ENCODE measurements at regions not wholly inside any gene's neighbourhood (a gene's known extent, or its start where the extent isn't known, plus 50 kb on each side); places are given as distances from the start of the nearest gene placed in this dataset.

DNA sequence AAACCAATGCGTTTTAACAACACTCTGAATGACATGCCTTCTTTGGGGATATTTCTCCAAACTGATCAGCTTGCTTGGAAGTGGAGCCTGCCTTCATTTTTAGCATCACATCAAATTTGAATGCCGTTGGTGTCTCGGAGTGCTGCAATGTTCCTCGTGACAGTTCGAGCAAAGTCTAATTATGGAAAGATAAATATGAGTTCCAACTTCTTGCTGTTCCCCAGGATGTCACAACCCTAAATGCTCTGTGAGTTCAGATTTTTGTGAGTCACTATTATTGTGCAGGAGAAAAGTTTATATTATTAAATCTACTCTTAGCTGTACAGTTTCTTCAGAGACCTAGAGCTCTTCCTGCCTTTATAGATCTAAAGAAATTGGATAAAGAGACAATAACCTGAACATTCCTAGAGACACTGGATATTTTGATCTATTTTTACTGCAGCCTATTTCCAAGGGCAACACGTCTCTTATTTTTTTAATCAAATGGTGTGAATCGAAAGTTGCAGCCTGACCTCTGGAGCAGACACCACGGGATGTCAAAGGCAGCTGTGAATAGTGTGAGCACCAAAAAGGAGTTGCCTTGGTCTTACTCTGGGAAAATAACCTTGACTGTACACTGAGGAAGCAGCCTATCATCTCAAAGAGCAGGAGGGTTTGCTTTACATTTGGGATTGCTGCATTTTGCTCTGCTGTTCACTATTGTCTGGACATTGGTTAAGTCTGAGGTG is 330.1 kb downstream of the TDRD15 start:
- DNase-seq (ENCODE audit: low spot score in 2 of 2) (no peak), ATAC-seq (no peak)
- Mint-ChIP-seq H3K27ac (no peak overlapping the region), H3K9me3 (peaks cover 4 to 20% of the 10 kb centered on the region in 2 donors), H3K36me3 (no peaks in the 10 kb centered on the region)

DNA sequence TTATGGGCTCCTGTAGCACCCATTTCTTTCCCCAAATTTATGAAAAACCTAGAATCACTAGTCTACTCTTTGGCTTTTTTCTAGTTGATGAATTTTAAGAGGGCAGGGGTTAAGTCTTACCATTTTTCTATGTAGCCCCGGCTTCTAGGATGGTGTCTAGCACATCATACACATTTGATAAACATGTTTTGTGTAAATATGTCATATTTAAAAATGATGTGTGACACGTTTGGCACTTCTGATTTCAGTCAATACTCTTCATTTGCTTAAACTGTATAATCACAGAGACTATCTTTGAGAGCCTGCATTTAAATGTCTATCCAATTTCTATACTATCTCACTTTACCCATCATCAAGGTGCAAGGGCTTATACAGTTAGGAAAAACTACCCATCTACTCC is 331.1 kb downstream of the TDRD15 start:
- no peak overlapping the region for H3K27ac Mint-ChIP-seq
- ATAC-seq (no peak), DNase-seq (ENCODE audit: low spot score in 2 of 2) (no peak)
- no peaks in the 10 kb centered on the region for H3K36me3 Mint-ChIP-seq
- peaks cover 11 to 20% of the 10 kb centered on the region in 2 donors for H3K9me3 Mint-ChIP-seq

DNA sequence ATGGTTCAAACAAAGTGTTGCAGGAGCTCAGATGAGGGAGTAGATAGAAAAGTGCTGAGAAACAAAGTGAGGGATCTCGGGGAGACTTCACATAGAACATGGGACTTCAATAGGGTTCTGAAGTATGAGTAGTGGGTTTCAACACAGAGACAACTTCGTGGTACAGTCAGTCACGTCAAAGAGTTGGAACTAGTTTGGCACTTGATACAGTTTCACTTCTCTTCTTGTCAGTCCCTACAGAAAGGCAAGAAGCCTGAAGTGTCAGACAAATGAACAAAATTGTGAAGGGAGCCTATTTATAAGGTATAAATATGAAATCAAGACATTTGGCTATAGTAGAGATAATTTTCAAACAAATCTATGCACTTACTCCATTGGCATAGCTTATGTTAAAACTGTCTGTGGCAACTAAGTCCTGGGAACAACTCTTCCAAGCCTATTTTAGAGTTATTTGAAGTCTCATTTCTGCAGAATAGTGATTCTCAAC is 338.0 kb downstream of the TDRD15 start:
- Mint-ChIP-seq H3K27ac (no peak overlapping the region), H3K9me3 (peaks cover 11 to 21% of the 10 kb centered on the region in 2 donors), H3K36me3 (no peaks in the 10 kb centered on the region)
- no peak for DNase-seq (ENCODE audit: low spot score in 2 of 2)
- ATAC-seq = no peak

DNA sequence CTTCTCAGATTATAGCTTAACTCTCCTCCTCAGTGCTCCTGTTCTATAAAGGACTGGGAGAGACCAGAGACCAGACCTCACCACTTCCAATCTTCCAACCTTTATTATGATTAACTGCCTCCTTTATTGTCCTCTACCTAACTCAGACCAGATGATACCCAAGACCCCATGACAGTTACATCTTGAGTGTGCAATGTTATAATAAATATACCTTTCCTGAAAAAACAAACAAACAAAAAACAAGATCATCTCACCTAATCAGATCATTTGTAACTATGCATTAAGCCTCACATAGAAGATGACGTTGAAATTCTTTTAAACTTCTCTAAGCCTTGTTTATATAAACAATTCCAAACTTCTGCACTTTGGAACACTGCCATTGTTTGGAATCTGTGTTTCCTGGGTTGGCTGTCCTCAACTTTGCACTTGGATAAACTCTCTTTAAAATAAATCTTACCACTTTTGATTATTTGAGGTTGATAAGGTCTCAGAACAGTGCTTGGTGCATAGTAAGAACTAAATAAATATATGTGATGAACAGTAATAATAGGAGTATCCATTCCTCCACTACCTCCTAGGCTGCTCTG is 342.7 kb downstream of the TDRD15 start:
- no peak overlapping the region for H3K27ac Mint-ChIP-seq
- H3K9me3 Mint-ChIP-seq = peaks cover 18 to 24% of the 10 kb centered on the region in 2 donors
- H3K36me3 Mint-ChIP-seq = no peaks in the 10 kb centered on the region
- ATAC-seq (no peak), DNase-seq (ENCODE audit: low spot score in 2 of 2) (no peak)

DNA sequence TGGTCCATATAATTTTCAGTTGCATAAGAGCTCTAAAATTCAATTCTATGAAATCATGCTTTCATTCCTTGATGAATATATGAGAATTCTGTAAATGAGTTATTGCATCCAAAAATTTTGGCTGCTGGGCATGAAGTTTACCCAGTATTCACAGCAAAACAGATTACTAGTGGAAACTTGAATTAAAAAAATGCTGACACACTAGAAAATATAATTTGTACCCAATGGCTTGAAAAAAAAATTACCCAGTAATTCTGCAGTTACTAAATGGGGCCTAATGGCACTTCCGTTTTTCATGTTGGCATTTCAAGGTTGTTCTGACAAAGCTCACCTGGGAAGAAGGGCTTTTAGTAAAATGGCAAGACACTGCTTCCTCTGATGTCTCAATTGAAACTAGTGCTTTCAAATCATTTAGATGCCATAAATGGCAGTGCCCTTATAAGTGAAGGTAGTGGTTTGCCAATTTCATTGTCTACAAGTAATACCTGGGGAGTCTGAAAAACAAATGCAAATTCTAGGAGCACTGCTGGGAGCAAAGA is 343.6 kb downstream of the TDRD15 start:
- no peaks in the 10 kb centered on the region for H3K36me3 Mint-ChIP-seq
- H3K27ac Mint-ChIP-seq = no peak overlapping the region
- no peak for DNase-seq (ENCODE audit: low spot score in 2 of 2)
- H3K9me3 Mint-ChIP-seq = peaks cover 18 to 24% of the 10 kb centered on the region in 2 donors
- ATAC-seq = no peak

DNA sequence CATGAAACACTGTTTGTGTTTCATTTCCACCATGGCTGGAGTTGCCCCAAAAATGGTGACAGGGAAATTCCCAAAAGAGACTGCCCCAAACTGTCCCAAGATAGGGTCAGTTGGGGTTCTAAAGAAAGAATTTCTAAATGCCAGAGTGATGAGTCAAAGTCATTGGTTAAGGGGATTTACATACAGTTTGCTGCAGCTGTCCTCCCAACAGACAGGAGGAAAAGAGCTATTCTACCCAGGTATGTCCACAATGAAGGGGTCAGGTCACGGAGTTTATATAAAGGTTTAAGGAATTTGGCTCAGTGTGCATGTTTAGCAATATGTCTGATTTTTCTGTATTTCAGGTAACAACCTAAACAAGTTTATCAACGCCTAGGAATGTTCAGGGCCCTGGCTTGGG is 344.1 kb downstream of the TDRD15 start:
- no peak for ATAC-seq
- no peaks in the 10 kb centered on the region for H3K36me3 Mint-ChIP-seq
- no peak for DNase-seq (ENCODE audit: low spot score in 2 of 2)
- no peak overlapping the region for H3K27ac Mint-ChIP-seq
- H3K9me3 Mint-ChIP-seq = peaks cover 18 to 24% of the 10 kb centered on the region in 2 donors

DNA sequence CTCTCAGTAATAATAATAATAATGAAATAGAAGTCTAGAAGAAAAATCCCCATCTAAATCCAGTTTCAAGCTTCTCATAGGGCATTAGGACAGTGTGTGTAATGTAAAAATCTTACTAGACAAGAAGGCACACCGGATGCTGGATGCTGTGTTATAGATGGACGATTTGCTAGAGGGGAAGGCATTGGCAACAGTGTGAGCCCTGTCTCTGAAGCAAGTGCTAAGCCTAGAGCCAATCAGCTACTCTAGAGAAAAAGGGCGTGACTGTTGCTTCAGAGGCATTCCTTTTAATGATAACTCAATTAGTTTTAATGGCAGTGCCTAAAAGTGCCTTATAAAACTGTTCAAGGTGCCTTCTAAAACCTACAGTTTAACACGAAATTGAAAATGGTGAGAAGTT is 344.9 kb downstream of the TDRD15 start:
- ATAC-seq (no peak), DNase-seq (ENCODE audit: low spot score in 2 of 2) (no peak)
- no peak overlapping the region for H3K27ac Mint-ChIP-seq
- H3K36me3 Mint-ChIP-seq = no peaks in the 10 kb centered on the region
- H3K9me3 Mint-ChIP-seq = peaks cover 18 to 24% of the 10 kb centered on the region in 2 donors

DNA sequence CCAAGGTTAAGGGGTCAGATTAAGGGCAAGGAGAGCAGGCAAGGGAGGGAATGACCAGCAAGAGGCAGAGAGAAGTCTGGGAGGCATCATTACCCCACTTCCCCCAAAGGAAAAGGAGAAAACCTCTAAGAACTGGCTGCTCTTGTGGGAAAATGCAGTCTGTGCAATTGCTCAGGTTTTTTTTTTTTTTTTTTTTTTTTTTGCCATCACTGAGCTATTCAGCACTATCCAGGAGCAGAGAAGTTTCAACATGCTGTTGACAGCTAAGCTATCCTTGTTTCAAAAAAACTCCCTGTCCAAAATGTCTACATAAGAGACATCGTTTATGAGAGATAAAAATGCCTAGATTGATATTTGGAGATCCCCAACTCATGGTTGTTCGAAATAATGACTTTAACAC is 345.4 kb downstream of the TDRD15 start:
- Mint-ChIP-seq H3K9me3 (peaks cover 18 to 24% of the 10 kb centered on the region in 2 donors), H3K27ac (no peak overlapping the region), H3K36me3 (no peaks in the 10 kb centered on the region)
- DNase-seq (ENCODE audit: low spot score in 2 of 2) (no peak), ATAC-seq (no peak)

DNA sequence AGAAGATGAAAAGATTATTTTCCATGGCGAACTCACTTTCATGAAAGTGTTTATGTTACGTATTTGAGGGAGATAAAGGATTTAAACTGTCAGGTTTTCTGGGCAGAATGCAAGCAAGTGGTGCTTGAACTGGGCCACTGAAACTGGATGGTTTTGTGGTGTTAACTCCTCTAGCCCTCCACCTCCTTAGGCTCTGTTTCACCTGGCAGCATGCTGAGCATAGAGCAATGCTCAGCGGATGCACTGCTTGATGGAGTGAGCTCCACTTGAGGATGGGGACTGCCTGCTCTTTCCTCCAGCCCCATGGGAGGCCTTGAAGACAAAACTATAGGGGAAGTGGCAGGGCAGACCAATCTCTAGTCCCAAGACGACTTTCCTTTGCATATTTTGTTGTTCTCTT is 345.8 kb downstream of the TDRD15 start:
- no peak for ATAC-seq
- H3K27ac Mint-ChIP-seq = no peak overlapping the region

DNA sequence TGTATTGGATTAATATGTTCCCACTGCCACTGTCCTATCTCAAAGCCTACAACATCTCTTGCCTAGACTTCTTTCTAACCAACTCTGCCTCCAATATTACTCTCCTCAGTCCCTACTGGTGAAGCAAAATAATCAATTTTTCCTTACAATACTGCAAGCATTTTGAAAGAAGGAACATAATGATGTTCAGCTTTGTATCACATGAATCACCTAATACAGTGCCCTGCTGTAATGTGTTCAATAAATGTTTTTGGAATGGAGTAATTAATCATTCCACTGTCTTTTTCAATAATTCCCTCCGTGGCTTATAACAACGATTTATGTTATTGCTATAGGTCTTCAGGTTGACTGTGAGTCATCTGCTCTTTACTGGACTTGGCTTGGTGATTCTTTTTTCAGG is 356.4 kb downstream of the TDRD15 start:
- Mint-ChIP-seq H3K36me3 (no peaks in the 10 kb centered on the region), H3K27ac (no peak overlapping the region), H3K9me3 (peaks cover 9 to 10% of the 10 kb centered on the region in 2 donors)
- DNase-seq (ENCODE audit: low spot score in 2 of 2) (no peak), ATAC-seq (no peak)

More for the DNA sequence above, 345.8 kb downstream of the TDRD15 start:
- no peak for DNase-seq (ENCODE audit: low spot score in 2 of 2)
- peaks cover 18 to 20% of the 10 kb centered on the region in 2 donors for H3K9me3 Mint-ChIP-seq
- no peaks in the 10 kb centered on the region for H3K36me3 Mint-ChIP-seq

DNA sequence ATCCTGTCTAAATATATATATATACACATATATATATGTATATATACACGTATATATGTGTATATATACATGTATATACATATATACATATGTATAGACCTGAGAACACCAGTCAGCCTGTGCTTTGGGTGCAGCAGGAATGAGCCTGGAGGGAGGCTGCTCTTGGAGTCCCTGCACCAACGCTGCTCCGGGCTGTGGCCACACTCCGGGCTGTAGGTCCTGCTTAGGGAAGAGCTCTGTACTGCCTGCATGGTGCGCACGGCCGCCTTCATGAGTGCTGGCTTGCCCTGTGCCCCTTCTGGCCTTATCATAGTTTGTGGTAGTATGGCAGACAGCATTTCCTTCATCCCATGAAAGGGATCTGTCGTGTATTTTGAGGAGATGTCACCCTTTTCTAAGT is 360.9 kb downstream of the TDRD15 start:
- no peak for DNase-seq (ENCODE audit: low spot score in 2 of 2)
- peaks cover 5 to 8% of the 10 kb centered on the region in 2 donors for H3K9me3 Mint-ChIP-seq

DNA sequence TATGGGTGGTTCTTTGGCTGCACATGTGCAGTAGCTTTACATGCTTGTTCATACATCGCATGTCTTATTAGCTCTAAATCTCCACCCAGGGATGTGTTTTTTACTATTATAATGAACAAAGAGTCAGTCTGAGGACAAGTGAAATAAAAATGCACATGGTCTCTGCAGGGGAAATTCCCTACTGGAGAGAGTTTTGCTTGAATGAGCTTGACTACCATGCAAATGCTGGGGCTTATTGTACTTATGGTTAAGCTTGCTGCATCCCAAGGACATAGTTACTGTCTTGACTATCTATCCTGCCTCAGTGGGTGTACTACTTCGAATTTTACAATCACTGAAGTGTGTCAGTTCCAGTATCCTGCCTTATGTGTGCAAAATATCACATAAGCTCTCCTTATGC is 362.7 kb downstream of the TDRD15 start:
- H3K9me3 Mint-ChIP-seq = peaks cover 0 to 19% of the 10 kb centered on the region in 2 donors
- ATAC-seq (no peak), DNase-seq (ENCODE audit: low spot score in 2 of 2) (no peak)
- no peak overlapping the region for H3K27ac Mint-ChIP-seq
- no peaks in the 10 kb centered on the region for H3K36me3 Mint-ChIP-seq

More for the DNA sequence above, 360.9 kb downstream of the TDRD15 start:
- H3K36me3 Mint-ChIP-seq = no peaks in the 10 kb centered on the region
- no peak overlapping the region for H3K27ac Mint-ChIP-seq
- no peak for ATAC-seq

DNA sequence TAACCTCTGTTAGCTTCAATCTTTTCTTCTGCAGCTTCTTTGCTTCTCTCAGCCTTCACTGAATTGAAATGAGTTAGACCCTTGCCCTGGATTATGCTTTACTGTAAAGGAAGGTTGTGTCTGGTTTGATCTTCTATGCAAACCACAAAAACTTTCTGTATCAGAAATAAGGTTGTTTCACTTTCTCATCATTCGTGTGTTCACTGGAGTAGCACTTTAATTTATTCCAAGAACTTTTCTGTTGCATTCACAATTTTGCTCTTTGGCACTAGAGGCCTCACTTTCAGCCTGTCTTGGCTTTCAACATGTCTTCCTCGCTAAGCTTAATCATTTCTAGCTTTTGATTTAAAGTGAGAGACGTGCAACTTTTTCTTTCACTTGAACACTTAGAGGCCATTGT is 365.3 kb downstream of the TDRD15 start:
- no peak for ATAC-seq

DNA sequence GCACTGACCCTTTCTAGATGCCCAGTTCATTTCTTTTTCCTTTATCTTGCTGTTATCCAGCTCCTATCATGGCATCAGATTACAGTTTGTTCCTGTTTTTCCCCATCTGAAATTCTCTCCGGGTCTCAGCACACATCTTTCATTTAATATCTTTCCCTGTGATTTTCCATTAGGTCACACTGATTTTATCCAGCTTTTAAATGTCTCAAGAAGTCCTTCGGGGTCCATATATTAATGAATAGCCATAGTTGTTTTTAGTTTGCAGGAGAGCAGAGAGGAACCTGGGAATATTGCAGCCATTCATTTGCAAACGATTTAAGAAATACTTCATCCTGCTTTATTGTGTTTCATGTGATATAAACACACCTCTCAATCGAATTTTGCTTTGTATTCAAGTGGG is 374.2 kb downstream of the TDRD15 start:
- no peak for ATAC-seq
- no peak overlapping the region for H3K27ac Mint-ChIP-seq
- H3K9me3 Mint-ChIP-seq = peaks cover 0 to 9% of the 10 kb centered on the region in 2 donors
- H3K36me3 Mint-ChIP-seq = no peaks in the 10 kb centered on the region
- DNase-seq (ENCODE audit: low spot score in 2 of 2) = no peak

More for the DNA sequence above, 365.3 kb downstream of the TDRD15 start:
- Mint-ChIP-seq H3K9me3 (peaks cover 4 to 24% of the 10 kb centered on the region in 2 donors), H3K27ac (no peak overlapping the region), H3K36me3 (peaks cover 0 to 5% of the 10 kb centered on the region in 2 donors)
- no peak for DNase-seq (ENCODE audit: low spot score in 2 of 2)

DNA sequence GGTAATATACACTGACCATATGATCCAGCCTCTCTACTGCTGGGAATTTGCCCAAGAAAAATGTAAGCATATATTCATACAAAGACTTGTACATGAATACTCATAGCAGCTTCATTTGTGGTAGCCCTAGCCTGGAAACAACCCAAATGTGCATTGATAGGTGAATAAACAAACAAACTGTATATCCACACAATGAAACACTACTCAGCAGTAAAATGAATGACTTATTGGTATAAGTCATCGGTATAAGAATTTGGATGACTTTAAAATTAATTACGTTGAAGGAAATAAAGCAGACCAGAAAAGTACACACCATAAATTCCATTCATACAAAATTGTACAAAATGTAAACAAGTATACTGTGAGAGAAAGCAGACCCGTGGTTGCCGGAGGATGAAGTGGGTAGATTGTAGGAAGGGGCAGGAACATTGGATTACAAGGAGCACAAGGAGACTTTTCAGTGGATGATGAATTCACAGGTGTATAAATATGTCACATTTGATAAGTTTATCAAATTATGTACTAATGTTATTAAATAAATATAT is 376.7 kb downstream of the TDRD15 start:
- Mint-ChIP-seq H3K36me3 (no peaks in the 10 kb centered on the region), H3K27ac (no peak overlapping the region), H3K9me3 (peaks cover 5 to 12% of the 10 kb centered on the region in 2 donors)
- DNase-seq (ENCODE audit: low spot score in 2 of 2) (no peak), ATAC-seq (no peak)

DNA sequence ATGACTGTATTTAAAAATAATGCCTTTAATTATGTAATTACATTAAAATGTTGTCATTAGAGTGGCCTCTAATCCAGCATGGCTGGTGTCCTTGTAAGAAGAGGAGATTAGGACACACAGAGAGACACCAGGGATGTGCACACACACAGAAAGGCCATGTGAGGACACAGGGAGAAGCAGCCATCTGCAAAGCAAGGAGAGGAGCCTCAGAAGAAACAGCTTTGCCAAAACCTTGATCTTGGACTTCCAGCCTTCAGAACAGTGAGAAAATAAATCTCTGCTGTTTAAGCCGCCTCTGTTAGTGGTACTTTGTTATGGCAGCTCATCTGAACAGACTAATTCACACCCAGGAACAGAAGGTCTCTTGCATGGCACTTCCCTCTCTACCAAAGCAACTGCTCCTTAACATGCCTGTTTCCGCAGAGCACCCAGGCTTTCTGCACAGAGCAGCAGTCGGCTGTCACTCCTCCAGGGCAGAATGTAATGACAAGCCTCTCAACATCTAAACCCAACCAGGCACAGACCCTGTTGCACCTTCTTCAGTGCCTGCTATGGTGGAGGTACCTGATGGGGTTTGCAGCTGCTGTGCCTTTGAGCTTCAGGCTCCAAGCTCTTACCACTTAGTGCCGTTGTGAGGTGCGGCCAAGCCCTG is 377.7 kb downstream of the TDRD15 start:
- DNase-seq (ENCODE audit: low spot score in 2 of 2) (no peak), ATAC-seq (no peak)
- Mint-ChIP-seq H3K9me3 (peaks cover 5 to 10% of the 10 kb centered on the region in 2 donors), H3K36me3 (no peaks in the 10 kb centered on the region), H3K27ac (no peak overlapping the region)

DNA sequence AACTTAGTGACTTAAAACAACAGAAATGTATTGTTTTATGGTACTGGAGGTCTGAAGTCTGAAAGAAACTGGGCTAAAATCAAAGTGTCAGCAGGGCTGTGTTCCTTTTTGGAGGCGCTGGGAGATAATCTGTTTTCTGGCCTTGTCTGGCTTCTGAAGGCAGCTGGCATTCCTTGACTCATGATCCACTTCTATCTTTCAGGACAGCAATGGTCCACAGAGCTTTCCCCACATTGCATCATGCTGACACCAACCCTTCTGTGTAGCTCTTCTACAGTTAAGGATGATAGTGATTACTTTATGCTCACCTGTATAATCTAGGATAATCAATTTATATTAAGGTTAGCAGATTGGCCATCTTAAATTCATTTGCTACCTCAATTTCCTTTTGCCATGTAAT is 392.1 kb downstream of the TDRD15 start:
- Mint-ChIP-seq H3K27ac (no peak overlapping the region), H3K9me3 (peaks cover 15 to 19% of the 10 kb centered on the region in 2 donors), H3K36me3 (no peaks in the 10 kb centered on the region)
- DNase-seq (ENCODE audit: low spot score in 2 of 2) (no peak), ATAC-seq (no peak)

Measured in activated naive CD4-positive, alpha-beta T cell treated with anti-CD3 and anti-CD28 coated beads, Interleukin-2, amount 50 U/mL, for 72 hours (primary cell).